ENCODE measurements at regions not wholly inside any gene's neighbourhood (a gene's known extent, or its start where the extent isn't known, plus 50 kb on each side); places are given as distances from the start of the nearest gene placed in this dataset.
"Not testable (repeated sequence)": the region's sequence is repeated elsewhere in the genome, so short reads cannot be mapped to it uniquely, and the experiment has no call there.

DNA sequence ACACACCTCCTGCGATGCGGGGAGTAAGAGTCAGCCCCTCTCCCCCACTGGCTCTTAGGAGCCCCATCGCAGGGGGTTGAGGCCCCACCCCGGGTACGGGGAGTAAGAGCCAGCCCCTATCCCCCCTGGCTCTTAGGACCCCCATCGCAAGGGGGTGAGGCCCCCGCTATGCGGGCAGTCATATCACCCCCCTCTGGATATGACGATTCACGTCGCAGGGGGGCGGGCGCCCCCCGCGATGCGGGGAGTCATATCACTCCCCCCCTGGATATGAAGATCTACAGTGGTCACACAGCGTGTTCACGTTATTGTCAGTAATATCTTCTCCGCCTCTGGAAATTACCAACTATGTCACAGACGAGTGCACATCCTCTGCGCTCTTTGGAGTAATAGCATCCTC lies 61.1 kb downstream of the DEFB131A start:
- not testable (repeated sequence) for DNase-seq (ENCODE audit: low read depth in 1 of 2, low spot score in 1 of 2)

DNA sequence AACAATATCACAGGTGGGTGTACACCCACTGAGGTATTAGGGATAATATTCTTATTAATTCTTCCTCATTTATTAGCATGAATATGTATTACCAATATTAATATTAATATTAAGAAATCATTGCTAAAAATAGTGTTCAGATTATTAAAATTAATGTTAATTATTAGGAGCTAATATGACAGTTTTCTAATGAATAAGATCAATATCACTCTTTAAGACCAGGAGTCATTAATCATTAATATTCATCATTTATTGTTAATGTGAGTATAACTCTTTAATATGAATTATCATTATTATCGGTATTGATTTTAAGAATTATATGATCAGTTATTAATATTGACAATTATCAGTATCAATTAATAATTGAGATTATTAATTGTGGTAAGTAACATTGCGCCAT lies 62.5 kb downstream of the DEFB131A start:
- not testable (repeated sequence) for DNase-seq (ENCODE audit: low read depth in 1 of 2, low spot score in 1 of 2)

DNA sequence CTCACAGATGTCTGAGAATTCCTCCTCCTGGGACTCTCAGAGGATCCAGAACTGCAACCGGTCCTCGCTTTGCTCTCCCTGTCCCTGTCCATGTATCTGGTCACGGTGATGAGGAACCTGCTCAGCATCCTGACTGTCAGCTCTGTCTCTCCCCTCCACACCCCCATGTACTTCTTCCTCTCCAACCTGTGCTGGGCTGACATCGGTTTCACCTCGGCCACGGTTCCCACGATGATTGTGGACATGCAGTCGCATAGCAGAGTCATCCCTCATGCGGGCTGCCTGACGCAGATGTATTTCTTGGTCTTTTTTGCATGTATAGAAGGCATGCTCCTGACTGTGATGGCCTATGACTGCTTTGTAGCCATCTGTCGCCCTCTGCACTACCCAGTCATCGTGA lies 68.7 kb downstream of the DEFB131A start:
- DNase-seq (ENCODE audit: low read depth in 1 of 2, low spot score in 1 of 2) = not testable (repeated sequence)

DNA sequence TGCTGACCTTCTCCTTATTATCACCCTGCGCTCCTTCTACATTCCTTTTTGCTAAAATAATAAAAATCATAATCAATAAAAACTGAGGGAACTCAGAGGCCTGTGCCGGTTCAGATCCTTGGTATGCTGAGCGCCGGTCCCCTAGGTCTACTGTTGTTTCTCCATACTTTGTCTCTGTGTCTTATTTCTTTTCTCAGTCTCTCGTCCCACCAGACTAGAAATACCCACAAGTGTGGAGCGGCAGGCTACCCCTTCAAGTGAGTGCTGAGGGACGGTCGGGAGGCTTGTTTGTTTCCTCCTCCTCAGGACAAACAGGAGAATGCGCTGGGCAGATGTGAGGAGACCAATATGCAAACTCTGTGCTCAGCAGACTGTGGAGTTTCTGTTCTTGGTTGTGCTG lies 75.4 kb downstream of the DEFB131A start:
- not testable (repeated sequence) for DNase-seq (ENCODE audit: low read depth in 1 of 2, low spot score in 1 of 2)

DNA sequence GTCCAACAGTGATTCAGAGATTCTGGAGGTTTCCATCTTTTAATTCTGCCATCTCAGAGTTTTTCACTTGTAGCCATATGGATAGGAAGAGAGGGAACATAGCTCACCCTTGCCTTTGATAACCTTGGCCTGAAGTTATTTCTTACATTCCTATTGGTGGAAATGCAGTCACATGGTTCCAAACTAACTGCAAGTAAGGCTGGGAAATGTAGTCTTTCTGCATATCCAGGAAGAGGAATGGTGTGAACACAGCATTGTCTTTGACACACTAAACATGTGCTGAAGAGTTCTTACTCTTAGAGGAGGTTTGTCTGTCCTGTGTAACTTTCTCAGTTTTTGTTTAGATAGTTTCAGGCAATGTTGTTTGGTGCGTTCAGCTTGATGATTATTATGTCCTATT lies 78.7 kb downstream of the DEFB131A start:
- not testable (repeated sequence) for DNase-seq (ENCODE audit: low read depth in 1 of 2, low spot score in 1 of 2)

DNA sequence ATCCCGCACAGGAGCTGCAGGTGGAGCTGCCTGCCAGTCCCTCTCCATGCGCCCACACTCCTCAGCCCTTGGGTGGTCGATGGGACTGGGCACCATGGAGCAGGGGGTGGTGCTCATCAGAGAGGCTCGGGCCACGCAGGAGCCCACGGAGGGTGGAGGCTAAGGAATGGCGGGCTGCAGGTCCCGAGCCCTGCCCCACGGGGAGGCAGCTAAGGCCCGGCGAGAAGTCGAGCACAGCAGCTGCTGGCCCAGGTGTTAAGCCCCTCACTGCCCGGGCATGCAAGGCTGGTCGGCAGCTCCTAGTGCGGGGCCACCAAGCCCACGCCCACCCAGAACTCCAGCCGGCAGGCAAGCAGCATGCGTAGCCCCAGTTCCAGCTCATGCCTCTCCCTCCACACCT lies 80.2 kb downstream of the DEFB131A start:
- DNase-seq (ENCODE audit: low read depth in 1 of 2, low spot score in 1 of 2) = not testable (repeated sequence)

DNA sequence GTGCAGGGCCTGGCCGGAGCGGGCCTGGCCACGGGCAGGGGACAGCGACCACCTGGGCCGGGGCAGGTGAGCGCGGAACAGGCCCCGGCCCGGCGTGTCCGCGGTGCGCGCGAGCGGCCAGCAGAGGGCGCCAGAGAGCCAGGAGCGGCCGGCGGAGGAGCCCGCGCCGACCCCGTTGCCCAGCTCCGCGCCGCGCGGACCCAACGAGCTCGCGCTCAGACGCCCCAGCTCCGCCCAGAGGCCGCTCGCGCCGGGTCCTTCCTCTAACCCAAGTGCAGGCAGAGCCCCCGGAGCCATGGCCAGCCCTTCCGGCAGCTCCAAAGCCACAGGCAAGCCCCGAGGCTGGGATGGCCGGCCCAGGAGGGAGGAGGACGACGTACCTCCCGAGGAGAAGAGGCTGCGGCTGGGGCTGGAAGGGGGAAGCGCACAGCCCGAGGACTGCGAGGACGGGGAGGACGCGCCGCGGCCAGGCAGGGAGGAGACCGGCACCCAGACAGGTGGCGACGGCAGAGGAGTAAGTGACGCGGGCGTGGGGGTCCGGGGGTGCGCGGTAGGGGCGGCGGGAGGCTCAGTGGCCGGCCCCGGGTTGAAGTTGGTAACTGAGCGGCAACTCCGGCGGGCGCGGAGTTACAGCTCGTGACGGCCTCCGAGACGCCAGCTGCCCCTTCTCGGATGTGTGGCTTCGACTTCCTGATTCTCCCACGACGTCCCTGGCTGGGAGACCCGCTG lies 88.1 kb downstream of the DEFB131A start:
- DNase-seq (ENCODE audit: low read depth in 1 of 2, low spot score in 1 of 2) = peak; percentile 50 to 61

DNA sequence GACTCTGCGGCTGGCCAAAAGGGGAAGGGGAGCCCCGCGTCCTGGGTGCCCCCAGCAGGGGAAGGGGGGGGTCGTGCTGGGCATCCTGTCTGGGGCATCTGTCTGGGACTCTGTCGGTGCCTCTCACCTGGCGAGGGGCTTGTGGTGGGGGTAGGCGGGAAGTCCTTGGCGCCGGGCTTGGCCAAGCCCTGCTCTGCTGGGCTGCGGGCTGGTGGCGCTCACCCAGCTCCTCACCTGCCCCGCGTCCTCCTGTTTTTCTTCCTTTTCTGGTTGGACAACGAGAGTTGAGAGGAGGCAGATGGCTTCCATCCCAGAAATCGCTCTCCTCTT lies 88.6 kb downstream of the DEFB131A start:
- not testable (repeated sequence) for DNase-seq (ENCODE audit: low read depth in 1 of 2, low spot score in 1 of 2)

DNA sequence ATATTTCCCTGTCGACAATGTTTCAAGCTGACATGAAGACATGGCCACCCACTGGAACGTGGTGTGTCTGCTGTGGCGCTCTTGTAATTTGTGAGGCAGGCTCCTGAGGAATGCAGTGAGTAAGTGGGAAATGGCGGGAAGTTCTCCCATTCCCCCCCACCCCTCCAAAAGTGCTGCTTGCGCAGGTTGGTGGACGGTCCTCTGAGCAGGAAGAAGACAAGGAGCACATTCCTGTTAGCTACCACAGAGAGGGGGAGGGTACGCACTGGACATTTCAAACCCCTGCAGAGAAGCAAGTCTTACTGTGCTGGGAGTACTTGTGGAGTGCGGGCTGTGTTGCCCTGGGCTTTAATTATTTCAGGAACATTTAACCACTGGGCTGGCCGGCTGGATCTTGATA lies 92.9 kb downstream of the DEFB131A start:
- not testable (repeated sequence) for DNase-seq (ENCODE audit: low read depth in 1 of 2, low spot score in 1 of 2)

DNA sequence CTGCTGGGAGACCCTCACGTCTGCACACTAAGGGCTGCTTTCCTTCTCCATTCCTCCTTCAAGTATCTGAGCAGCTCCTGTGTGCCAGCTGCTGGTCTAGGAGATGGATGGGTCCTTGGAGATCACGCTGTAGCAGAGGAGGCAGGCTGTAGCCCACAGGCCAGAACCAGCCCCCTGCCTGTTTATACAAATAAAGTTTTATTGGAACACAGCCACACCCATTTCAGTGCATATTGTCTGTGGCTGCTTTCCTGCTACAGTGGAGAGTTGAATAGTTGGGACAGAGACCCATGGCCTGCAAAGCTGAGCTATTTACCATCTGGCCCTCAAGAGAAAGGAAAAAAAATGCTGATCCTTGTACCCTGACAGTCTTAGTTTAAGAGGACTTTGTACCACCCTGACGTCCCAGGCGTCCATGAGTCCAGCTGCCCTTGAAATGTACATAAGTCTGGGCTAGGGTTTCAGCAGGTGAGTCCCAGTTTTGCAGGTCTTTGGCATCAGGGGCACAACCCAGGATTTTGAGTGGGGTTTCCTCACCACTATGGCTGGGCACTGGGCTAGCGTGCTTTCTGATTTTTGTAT lies 95.8 kb downstream of the DEFB131A start:
- DNase-seq (ENCODE audit: low read depth in 1 of 2, low spot score in 1 of 2) = not testable (repeated sequence)

DNA sequence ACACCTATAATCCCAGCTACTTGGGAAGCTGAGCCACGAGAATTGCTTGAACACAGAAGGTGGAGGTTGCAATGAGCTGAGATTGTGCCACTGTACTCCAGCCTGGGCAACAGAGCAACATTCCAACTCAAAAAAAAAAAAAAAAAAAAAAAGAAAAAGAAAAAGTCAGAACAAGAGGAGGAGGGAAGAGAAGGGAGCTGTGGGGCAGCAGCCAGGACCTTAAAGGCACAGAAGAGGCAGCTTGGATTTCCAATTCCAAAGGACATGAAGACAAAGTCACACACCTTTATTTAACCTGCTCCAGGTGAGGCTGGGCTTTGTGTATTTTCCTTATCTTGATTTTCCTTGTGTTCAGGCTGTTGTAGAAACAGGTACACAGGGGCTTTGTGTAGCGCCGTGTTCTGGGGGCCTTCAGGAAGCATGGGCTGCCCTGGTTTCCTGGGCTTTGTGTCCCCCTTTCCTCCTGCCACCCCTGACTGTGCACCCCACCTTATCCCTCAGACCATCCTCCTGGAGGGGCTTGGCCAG lies 97.2 kb downstream of the DEFB131A start:
- DNase-seq (ENCODE audit: low read depth in 1 of 2, low spot score in 1 of 2) = not testable (repeated sequence)

DNA sequence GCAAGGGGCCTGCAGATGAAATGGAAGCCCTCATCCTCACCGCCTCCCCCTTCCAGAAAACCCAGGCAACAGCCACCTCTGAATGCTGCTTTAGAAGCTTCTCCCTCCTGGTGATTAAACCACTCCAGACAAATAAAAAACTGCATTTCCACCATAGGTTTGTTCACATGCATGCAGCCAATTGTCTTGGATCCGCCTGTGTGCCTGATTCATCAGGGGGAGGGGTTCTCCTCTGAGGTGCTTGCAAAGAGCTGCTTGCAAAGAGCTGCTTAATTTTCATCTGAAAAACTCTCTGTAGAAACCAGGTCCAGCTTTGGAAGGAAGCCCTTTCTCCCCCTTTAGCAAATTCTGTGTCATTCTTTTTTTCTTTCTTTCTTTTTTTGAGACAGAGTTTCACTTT lies 100.6 kb downstream of the DEFB131A start:
- DNase-seq (ENCODE audit: low read depth in 1 of 2, low spot score in 1 of 2) = not testable (repeated sequence)

DNA sequence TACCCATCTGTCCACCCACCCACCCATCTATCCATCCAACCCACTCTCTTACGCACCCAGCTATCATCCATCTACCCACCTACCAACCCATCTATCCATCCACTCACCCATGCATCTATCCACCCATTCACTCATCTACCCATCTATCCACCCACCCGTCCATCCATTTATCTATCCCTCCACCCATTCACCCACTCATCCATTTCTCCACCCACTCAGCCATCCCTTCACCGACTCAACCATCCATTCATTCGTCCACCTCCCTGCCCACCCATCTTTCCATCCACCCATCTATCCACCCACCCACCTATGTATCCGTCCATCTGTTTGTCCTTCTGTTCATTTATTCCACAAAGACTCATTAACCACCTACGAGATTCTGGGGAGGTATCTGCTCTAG lies 103.3 kb downstream of the DEFB131A start:
- not testable (repeated sequence) for DNase-seq (ENCODE audit: low read depth in 1 of 2, low spot score in 1 of 2)

DNA sequence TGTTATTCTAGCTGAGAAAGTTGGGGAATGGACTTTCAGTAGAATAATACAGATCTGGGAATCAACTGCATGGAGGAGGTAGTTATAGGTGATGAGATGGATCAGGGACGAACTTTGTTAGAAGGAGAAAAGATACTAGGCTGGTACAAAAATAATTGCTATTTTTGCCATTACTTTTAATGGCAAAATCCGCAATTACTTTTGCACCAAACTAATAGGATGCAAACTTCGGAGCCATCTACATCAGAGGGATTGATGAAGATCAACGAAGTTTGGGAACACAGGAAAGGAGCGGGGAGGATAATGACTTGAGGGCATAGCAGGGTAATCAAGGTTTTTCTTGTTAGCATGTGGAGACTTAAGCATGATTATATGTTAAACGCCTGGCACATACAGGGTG lies 111.9 kb downstream of the DEFB131A start:
- not testable (repeated sequence) for DNase-seq (ENCODE audit: low read depth in 1 of 2, low spot score in 1 of 2)

DNA sequence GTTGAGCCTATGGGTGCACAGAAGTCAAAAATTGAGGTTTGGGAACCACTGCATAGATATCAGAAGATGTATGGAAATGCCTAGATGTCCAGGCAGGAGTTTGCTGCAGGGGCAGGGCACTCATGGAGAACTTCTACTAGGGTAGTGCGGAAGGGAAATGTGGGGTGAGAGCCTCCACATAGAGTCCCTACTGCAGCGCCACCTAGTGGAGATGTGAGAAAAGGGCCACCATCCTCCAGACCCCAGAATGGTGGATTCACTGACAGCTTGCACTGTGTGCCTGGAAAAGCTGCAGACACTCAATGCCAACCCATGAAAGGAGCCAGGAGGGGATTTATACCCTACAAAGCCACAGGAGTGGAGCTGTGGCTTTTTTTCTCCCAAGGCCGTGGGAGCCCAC lies 133.7 kb downstream of the DEFB131A start:
- not testable (repeated sequence) for DNase-seq (ENCODE audit: low read depth in 1 of 2, low spot score in 1 of 2)

DNA sequence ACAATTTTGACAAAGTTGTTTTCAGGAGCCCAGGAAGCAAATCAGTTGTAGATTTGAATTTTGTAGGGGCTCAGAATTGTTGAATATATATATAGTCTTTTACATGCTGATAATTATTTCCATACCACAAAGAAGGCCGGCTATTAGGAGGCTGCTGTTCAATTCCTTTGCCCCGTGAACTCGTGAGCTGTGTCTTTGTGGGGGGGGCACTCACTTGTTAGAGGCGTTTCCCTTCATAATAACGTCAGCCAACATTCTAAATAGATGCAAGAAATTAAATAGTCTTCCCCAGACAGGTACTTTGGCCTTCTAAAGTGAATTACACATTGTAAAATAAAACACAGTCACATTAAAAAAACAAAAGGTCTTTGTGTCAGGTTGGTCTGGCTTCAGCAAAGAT lies 138.7 kb downstream of the DEFB131A start:
- DNase-seq (ENCODE audit: low read depth in 1 of 2, low spot score in 1 of 2) = not testable (repeated sequence)

DNA sequence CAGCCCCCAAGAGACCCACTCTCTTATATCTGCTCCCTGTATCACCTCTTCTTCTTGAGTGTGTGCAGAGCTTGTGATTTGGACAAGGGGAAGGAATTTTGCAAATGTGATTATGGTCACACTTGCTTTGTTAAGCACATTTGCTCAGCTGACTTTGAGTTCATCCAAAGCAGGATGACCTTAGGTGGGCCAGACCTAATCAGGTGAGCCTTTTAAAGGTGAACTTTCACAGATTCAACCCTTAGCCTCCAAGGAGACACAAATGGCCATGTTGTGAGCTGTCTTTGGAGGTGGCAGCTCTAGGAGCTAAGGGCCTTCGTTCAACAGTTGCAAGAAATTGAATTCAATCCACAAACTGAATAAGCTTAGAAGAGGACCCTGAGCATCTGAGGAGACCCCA lies 147.8 kb downstream of the DEFB131A start:
- DNase-seq (ENCODE audit: low read depth in 1 of 2, low spot score in 1 of 2) = no peak

DNA sequence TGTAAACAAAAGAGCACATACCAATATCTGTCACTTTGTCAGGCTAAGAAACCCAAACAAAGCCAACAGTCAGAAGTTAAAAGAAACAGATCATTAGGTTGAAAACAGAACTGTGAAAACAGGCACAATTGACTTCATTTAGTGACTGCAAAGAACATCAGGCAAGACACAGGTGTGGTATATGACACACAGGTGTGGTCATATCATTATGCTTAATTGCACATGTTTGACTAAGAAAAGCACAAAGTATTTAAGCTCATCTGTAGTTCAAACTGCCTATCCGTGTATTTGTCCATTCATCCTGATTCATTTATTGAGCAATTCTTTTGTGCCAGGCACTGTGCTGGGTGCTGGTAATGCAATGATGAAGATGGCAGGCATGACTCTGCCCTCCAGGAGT lies 150.7 kb downstream of the DEFB131A start:
- DNase-seq (ENCODE audit: low read depth in 1 of 2, low spot score in 1 of 2) = no peak

DNA sequence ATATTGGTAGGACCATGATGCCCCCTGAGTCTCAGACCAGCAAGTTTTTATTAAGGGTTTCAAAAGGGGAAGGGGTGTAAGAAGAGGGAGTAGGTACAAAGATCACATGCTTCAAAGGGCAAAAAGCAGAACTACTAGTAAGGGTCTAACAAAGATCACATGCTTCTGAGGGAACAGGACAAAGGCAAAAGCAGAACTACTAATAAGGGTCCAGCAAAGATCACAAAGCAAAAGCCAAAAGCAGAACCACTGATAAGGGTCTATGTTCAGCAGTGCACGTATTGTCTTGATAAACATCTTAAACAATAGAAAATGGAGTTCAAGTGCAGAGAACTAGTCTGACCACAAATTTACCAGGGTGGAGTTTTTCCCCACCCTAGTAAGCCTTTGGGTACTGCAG lies 151.3 kb downstream of the DEFB131A start:
- not testable (repeated sequence) for DNase-seq (ENCODE audit: low read depth in 1 of 2, low spot score in 1 of 2)

DNA sequence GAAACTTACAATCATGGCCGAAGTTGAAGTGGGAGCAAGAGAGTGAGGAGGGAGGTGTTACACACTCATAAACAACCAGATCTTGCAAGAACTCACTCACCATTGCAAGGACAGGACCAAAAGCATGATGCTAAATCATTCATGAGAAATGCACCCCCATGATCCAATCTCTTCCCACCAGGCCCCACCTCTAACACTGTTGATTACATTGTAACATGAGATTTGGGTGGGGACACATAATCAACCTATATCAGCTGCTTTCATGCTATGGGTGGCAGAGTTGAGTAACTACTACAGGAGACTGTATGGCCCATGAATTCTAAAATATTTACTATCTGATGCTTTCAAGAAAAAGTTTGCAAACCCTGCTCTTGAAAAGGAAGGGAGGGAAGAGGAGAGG lies 155.1 kb downstream of the DEFB131A start:
- DNase-seq (ENCODE audit: low read depth in 1 of 2, low spot score in 1 of 2) = no peak

DNA sequence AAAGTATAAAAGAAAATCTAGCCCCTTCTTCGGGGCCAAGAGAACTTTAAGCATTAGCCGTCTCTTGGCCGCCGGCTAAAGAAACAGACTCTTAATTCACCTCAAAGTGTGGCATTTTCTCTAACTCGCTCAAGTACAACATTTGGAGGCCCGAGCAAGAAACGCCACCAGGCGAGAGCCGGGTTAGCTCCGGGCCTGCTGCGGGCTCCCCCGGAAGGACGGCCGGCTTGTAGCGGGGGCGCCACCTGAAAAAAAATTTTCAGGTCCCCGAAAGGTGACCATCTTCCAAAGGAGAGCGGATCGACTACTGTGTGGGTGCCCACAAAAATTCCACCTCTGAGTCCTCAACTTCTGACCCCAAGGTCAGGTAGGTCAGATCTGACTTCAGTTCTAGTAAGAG lies 156.0 kb downstream of the DEFB131A start:
- no peak for DNase-seq (ENCODE audit: low read depth in 1 of 2, low spot score in 1 of 2)

DNA sequence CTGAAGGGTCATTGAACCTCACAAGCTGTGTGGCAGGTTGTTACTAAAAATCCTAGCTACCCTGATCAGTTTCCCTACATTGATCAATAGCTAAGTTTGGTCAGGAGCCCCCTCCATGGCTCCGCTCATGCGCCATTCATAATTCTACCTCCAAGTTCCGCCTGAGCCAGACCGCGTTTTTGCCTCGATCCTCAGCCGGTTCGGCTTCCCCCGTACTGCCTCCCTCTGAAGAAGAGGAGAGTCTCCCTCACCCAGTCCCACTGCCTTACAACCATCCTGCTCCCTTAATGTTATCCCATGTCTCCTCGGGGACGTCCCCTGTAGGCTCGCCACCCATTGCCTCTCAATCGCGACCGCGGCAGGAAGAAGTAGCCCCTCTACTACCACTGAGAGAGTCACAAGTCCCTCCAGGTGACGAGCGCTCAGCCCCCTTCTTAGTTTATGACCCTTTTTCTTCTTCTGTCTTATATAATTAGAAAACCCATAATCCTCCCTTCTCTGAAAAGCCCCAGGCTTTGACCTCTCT lies 158.2 kb downstream of the DEFB131A start:
- no peak for DNase-seq (ENCODE audit: low read depth in 1 of 2, low spot score in 1 of 2)
